ENCODE measurements at regions not wholly inside any gene's neighbourhood (a gene's known extent, or its start where the extent isn't known, plus 50 kb on each side); places are given as distances from the start of the nearest gene placed in this dataset.

- Histone ChIP-seq H3K23ac (ENCODE audit: low read depth, low read length) (no peak overlapping the region), H3K9ac (ENCODE audit: low read depth, low read length) (no peak overlapping the region), H3K4me1 (ENCODE audit: control insufficient read depth, insufficient read depth, low read length) (peaks cover 5% of the 10 kb centered on the region), H4K5ac (ENCODE audit: low read depth, low read length) (no peak overlapping the region), H3K4me2 (ENCODE audit: low read depth, low read length) (no peak overlapping the region), H2AK5ac (ENCODE audit: low read depth, low read length) (no peak overlapping the region), H3K27ac (ENCODE audit: insufficient read depth, low read length) (no peak overlapping the region), H2AFZ (replicated peaks; ENCODE audit: low read length, poor library complexity) (no peak overlapping the region), H3K9me3 (ENCODE audit: control insufficient read depth, insufficient read depth, low read length) (no peaks in the 10 kb centered on the region), H2BK5ac (ENCODE audit: low read depth, low read length, poor library complexity, severe bottlenecking) (no peak overlapping the region), H3K36me3 (ENCODE audit: control insufficient read depth, insufficient read depth, low read length) (no peaks in the 10 kb centered on the region), H2AK9ac (replicated peaks; ENCODE audit: low read depth, low read length, poor library complexity) (no peak overlapping the region), H4K20me1 (ENCODE audit: insufficient read depth, low read length) (no peaks in the 10 kb centered on the region), H3K4me3 (ENCODE audit: insufficient read depth, low read depth, low read length) (no peak overlapping the region), H3K9me1 (ENCODE audit: insufficient read depth, low read length) (peaks cover 4% of the 10 kb centered on the region), H3K27me3 (ENCODE audit: control insufficient read depth, insufficient read depth, low read length) (0 out of 2 replicates have a peak, but pooled peaks cover 2% of the 10 kb centered on the region), H2BK120ac (ENCODE audit: low read depth, low read length) (no peak overlapping the region), H3K56ac (ENCODE audit: extremely low read depth, insufficient read depth, low read length) (no peak overlapping the region), H3K18ac (ENCODE audit: low read depth, low read length) (no peak overlapping the region), H4K8ac (ENCODE audit: low read depth in 2 of 2, low read length in 2 of 2) (no peak overlapping the region), H2BK15ac (ENCODE audit: low read depth, low read length) (no peak overlapping the region), H3K4ac (ENCODE audit: low read depth, low read length) (no peak overlapping the region), H4K91ac (ENCODE audit: insufficient read depth, low read depth, low read length) (no peak overlapping the region), H2BK20ac (ENCODE audit: low read depth, low read length) (no peak overlapping the region), H3K14ac (replicated peaks; ENCODE audit: low read depth, low read length) (no peak overlapping the region), H3K79me1 (ENCODE audit: low read depth in 1 of 2, low read length in 2 of 2) (no peaks in the 10 kb centered on the region)
- ATAC-seq (ENCODE audit: low read depth) (no peak), DNase-seq (no peak)
- WGBS, 2 experiments (ENCODE audit: extremely low coverage in 2 of 2, insufficient read length in 1 of 2): 100% methylated on average over 1 of the region's 3 CpGs; no CpG with 5 or more reads in 1 of the 2 experiments
- ChIA-PET CTCF (no interaction called here), POLR2A (ENCODE audit: unreplicated experiment) (no interaction called here)
- dilution Hi-C loops (cut with HindIII; ENCODE audit: low sequenced_read_pairs, unreplicated experiment) (no loop called here), in situ Hi-C loops (cut with MboI; ENCODE audit: low sequenced_read_pairs) (no loop called here), intact Hi-C loops (cut with micrococcal nuclease) (no loop called here)
- no peak for TF ChIP-seq NFE2L2 (IDR thresholded peaks at IDR 0.05; ENCODE audit: low read depth, low read length)
- no peak for TF ChIP-seq ELK1 (IDR thresholded peaks at IDR 0.05; ENCODE audit: borderline replicate concordance, low read depth, low read length)
- no peak for TF ChIP-seq MAZ (IDR thresholded peaks at IDR 0.05; ENCODE audit: borderline replicate concordance, low read depth, low read length)
- TF ChIP-seq RCOR1 (IDR thresholded peaks at IDR 0.05; ENCODE audit: insufficient replicate concordance, low read length): no peak
- TF ChIP-seq MAFK (IDR thresholded peaks at IDR 0.05; ENCODE audit: low read depth, low read length): no peak
- no peak for TF ChIP-seq BHLHE40 (IDR thresholded peaks at IDR 0.05; ENCODE audit: low read depth, low read length)
- no peak for TF ChIP-seq FOS (IDR thresholded peaks at IDR 0.05; ENCODE audit: low read depth, low read length)
- TF ChIP-seq MXI1 (IDR thresholded peaks at IDR 0.05; ENCODE audit: borderline replicate concordance, low read depth, low read length): no peak
- no TSS peak for BruUV-seq (replicated peaks)
Measured at GRCh38 chr5:138694146-138694545, 59.1 kb upstream of the CTNNA1 start.

Data from IMR-90 (cell line).